Stimulated activated naive B cell treated with anti-CD40 and anti-IgM and Interleukin-4, amounts not matched to agents 10 μg/mL and 1 μg/mL and 100 μg/mL, for 72 hours (primary cell): ENCODE measurements at regions not wholly inside any gene's neighbourhood (a gene's known extent, or its start where the extent isn't known, plus 50 kb on each side); places are given as distances from the start of the nearest gene placed in this dataset.

Experiments
- ATAC-seq, 2 donors: fragments of 150-1000 bp; cut with Tn5 transposase; replicated peaks; 2 replicates each; pipeline ENCODE4 v1.10.0; 2021; ENCODE audit warnings: moderate library complexity in 1 of 2
- DNase-seq: peaks from one replicate; pipeline ENCODE4 v3.0.0; 2021
- H3K27ac Mint-ChIP-seq: one replicate; pipeline ENCODE4 v1.8.0; 2022; ENCODE audit warnings: mild to moderate bottlenecking, mixed read lengths
- H3K27me3 Mint-ChIP-seq, 2 donors: one replicate each; pipeline ENCODE4 v1.8.0; 2022; ENCODE audit warnings: mixed read lengths in 2 of 2
- H3K36me3 Mint-ChIP-seq, 2 donors: one replicate each; pipeline ENCODE4 v1.8.0; 2022; ENCODE audit warnings: mixed read lengths in 2 of 2, mild to moderate bottlenecking in 1 of 2
- H3K4me1 Mint-ChIP-seq, 2 donors: one replicate each; pipeline ENCODE4 v1.8.0; 2022; ENCODE audit warnings: mixed read lengths in 2 of 2, mild to moderate bottlenecking in 1 of 2
- H3K4me3 Mint-ChIP-seq, 2 donors: one replicate each; pipeline ENCODE4 v1.8.0; 2022; ENCODE audit warnings: mild to moderate bottlenecking in 2 of 2, mixed read lengths in 2 of 2, moderate library complexity in 1 of 2
- H3K9me3 Mint-ChIP-seq, 2 donors: one replicate each; pipeline ENCODE4 v1.8.0; 2022; ENCODE audit warnings: mixed read lengths in 2 of 2, mild to moderate bottlenecking in 1 of 2

- Mint-ChIP-seq H3K36me3 (no peaks in the 10 kb centered on the region), H3K4me3 (no peak overlapping the region), H3K9me3 (peaks cover 17 to 20% of the 10 kb centered on the region in 2 donors), H3K27ac (no peak overlapping the region), H3K27me3 (no peaks in the 10 kb centered on the region), H3K4me1 (no peaks in the 10 kb centered on the region)
- DNase-seq: no peak
- ATAC-seq: no peak
These were observed 343.7 kb upstream of the SOX14 start for GRCh38 chr3:137420198-137420995.

- H3K4me1 Mint-ChIP-seq: no peaks in the 10 kb centered on the region
- DNase-seq (no peak), ATAC-seq (no peak)
- H3K9me3 Mint-ChIP-seq: peaks cover 11 to 12% of the 10 kb centered on the region in 2 donors
- H3K27ac Mint-ChIP-seq: no peak overlapping the region
- H3K36me3 Mint-ChIP-seq: no peaks in the 10 kb centered on the region
- no peaks in the 10 kb centered on the region for H3K27me3 Mint-ChIP-seq
- H3K4me3 Mint-ChIP-seq: no peak overlapping the region
These were observed 325.6 kb upstream of the SOX14 start for GRCh38 chr3:137438561-137438960.

GRCh38 chr3:137460944-137461343 is 303.2 kb upstream of the SOX14 start:
- H3K4me1 Mint-ChIP-seq: no peaks in the 10 kb centered on the region
- no peaks in the 10 kb centered on the region for H3K36me3 Mint-ChIP-seq
- no peak overlapping the region for H3K27ac Mint-ChIP-seq
- DNase-seq (no peak), ATAC-seq (no peak)
- H3K27me3 Mint-ChIP-seq: no peaks in the 10 kb centered on the region
- no peak overlapping the region for H3K4me3 Mint-ChIP-seq
- H3K9me3 Mint-ChIP-seq: peaks cover 2 to 5% of the 10 kb centered on the region in 2 donors

- Mint-ChIP-seq H3K27me3 (no peaks in the 10 kb centered on the region), H3K4me3 (no peak overlapping the region), H3K27ac (no peak overlapping the region), H3K9me3 (peaks cover 2 to 5% of the 10 kb centered on the region in 2 donors), H3K36me3 (no peaks in the 10 kb centered on the region), H3K4me1 (no peaks in the 10 kb centered on the region)
- ATAC-seq: no peak
- DNase-seq: no peak
These were observed 301.0 kb upstream of the SOX14 start for GRCh38 chr3:137463131-137463530.

GRCh38 chr3:137464341-137464740 is 299.8 kb upstream of the SOX14 start:
- H3K27ac Mint-ChIP-seq: no peak overlapping the region
- no peaks in the 10 kb centered on the region for H3K27me3 Mint-ChIP-seq
- H3K4me3 Mint-ChIP-seq: no peak overlapping the region
- no peak for DNase-seq
- H3K36me3 Mint-ChIP-seq: no peaks in the 10 kb centered on the region
- H3K4me1 Mint-ChIP-seq: no peaks in the 10 kb centered on the region
- peaks cover 2 to 5% of the 10 kb centered on the region in 2 donors for H3K9me3 Mint-ChIP-seq
- ATAC-seq: no peak

GRCh38 chr3:137468446-137468845 is 295.7 kb upstream of the SOX14 start:
- no peak for DNase-seq
- no peaks in the 10 kb centered on the region for H3K4me1 Mint-ChIP-seq
- ATAC-seq: no peak
- H3K27me3 Mint-ChIP-seq: no peaks in the 10 kb centered on the region
- no peaks in the 10 kb centered on the region for H3K36me3 Mint-ChIP-seq
- H3K9me3 Mint-ChIP-seq: no peaks in the 10 kb centered on the region
- H3K27ac Mint-ChIP-seq: no peak overlapping the region
- no peak overlapping the region for H3K4me3 Mint-ChIP-seq

- H3K4me3 Mint-ChIP-seq: no peak overlapping the region
- ATAC-seq: no peak
- no peaks in the 10 kb centered on the region for H3K27me3 Mint-ChIP-seq
- H3K27ac Mint-ChIP-seq: no peak overlapping the region
- H3K9me3 Mint-ChIP-seq: no peaks in the 10 kb centered on the region
- no peak for DNase-seq
- H3K36me3 Mint-ChIP-seq: no peaks in the 10 kb centered on the region
- no peaks in the 10 kb centered on the region for H3K4me1 Mint-ChIP-seq
These were observed 294.9 kb upstream of the SOX14 start for GRCh38 chr3:137469263-137469662.

GRCh38 chr3:137471130-137471529 is 293.0 kb upstream of the SOX14 start:
- no peaks in the 10 kb centered on the region for H3K36me3 Mint-ChIP-seq
- ATAC-seq: no peak
- no peak overlapping the region for H3K27ac Mint-ChIP-seq
- H3K27me3 Mint-ChIP-seq: no peaks in the 10 kb centered on the region
- DNase-seq: no peak
- no peaks in the 10 kb centered on the region for H3K4me1 Mint-ChIP-seq
- H3K4me3 Mint-ChIP-seq: no peak overlapping the region
- H3K9me3 Mint-ChIP-seq: peaks cover 0 to under 1% of the 10 kb centered on the region in 2 donors

GRCh38 chr3:137471558-137472204 is 292.4 kb upstream of the SOX14 start:
- H3K9me3 Mint-ChIP-seq: peaks cover 0 to 3% of the 10 kb centered on the region in 2 donors
- DNase-seq (no peak), ATAC-seq (no peak)
- H3K36me3 Mint-ChIP-seq: no peaks in the 10 kb centered on the region
- no peaks in the 10 kb centered on the region for H3K4me1 Mint-ChIP-seq
- H3K4me3 Mint-ChIP-seq: no peak overlapping the region
- H3K27me3 Mint-ChIP-seq: no peaks in the 10 kb centered on the region
- H3K27ac Mint-ChIP-seq: no peak overlapping the region

- DNase-seq (no peak), ATAC-seq (no peak)
- H3K4me3 Mint-ChIP-seq: no peak overlapping the region
- H3K9me3 Mint-ChIP-seq: peaks cover 4 to 9% of the 10 kb centered on the region in 2 donors
- no peak overlapping the region for H3K27ac Mint-ChIP-seq
- H3K36me3 Mint-ChIP-seq: no peaks in the 10 kb centered on the region
- no peaks in the 10 kb centered on the region for H3K27me3 Mint-ChIP-seq
- no peaks in the 10 kb centered on the region for H3K4me1 Mint-ChIP-seq
These were observed 286.5 kb upstream of the SOX14 start for GRCh38 chr3:137477614-137478013.

GRCh38 chr3:137509354-137510045 is 254.6 kb upstream of the SOX14 start:
- no peak overlapping the region for H3K27ac Mint-ChIP-seq
- no peaks in the 10 kb centered on the region for H3K27me3 Mint-ChIP-seq
- ATAC-seq (no peak), DNase-seq (no peak)
- peaks cover 3 to 4% of the 10 kb centered on the region in 2 donors for H3K9me3 Mint-ChIP-seq
- H3K4me1 Mint-ChIP-seq: no peaks in the 10 kb centered on the region
- no peak overlapping the region for H3K4me3 Mint-ChIP-seq
- H3K36me3 Mint-ChIP-seq: no peaks in the 10 kb centered on the region

GRCh38 chr3:137511655-137512054 is 252.5 kb upstream of the SOX14 start:
- H3K4me3 Mint-ChIP-seq: no peak overlapping the region
- no peak overlapping the region for H3K27ac Mint-ChIP-seq
- H3K4me1 Mint-ChIP-seq: no peaks in the 10 kb centered on the region
- DNase-seq (no peak), ATAC-seq (no peak)
- H3K9me3 Mint-ChIP-seq: peaks cover 0 to 2% of the 10 kb centered on the region in 2 donors
- H3K36me3 Mint-ChIP-seq: no peaks in the 10 kb centered on the region
- no peaks in the 10 kb centered on the region for H3K27me3 Mint-ChIP-seq

GRCh38 chr3:137514853-137515252 is 249.3 kb upstream of the SOX14 start:
- no peaks in the 10 kb centered on the region for H3K4me1 Mint-ChIP-seq
- ATAC-seq: no peak
- DNase-seq: no peak
- H3K9me3 Mint-ChIP-seq: peaks cover 0 to 3% of the 10 kb centered on the region in 2 donors
- H3K27me3 Mint-ChIP-seq: no peaks in the 10 kb centered on the region
- no peak overlapping the region for H3K27ac Mint-ChIP-seq
- no peaks in the 10 kb centered on the region for H3K36me3 Mint-ChIP-seq
- no peak overlapping the region for H3K4me3 Mint-ChIP-seq

GRCh38 chr3:137519602-137520001 is 244.5 kb upstream of the SOX14 start:
- no peaks in the 10 kb centered on the region for H3K4me1 Mint-ChIP-seq
- H3K9me3 Mint-ChIP-seq: peaks cover 0 to 1% of the 10 kb centered on the region in 2 donors
- H3K4me3 Mint-ChIP-seq: no peak overlapping the region
- ATAC-seq (no peak), DNase-seq (no peak)
- no peaks in the 10 kb centered on the region for H3K27me3 Mint-ChIP-seq
- H3K36me3 Mint-ChIP-seq: no peaks in the 10 kb centered on the region
- no peak overlapping the region for H3K27ac Mint-ChIP-seq

GRCh38 chr3:137524751-137525150 is 239.4 kb upstream of the SOX14 start:
- H3K4me3 Mint-ChIP-seq: no peak overlapping the region
- peaks cover 2 to 7% of the 10 kb centered on the region in 2 donors for H3K9me3 Mint-ChIP-seq
- H3K27me3 Mint-ChIP-seq: no peaks in the 10 kb centered on the region
- H3K4me1 Mint-ChIP-seq: no peaks in the 10 kb centered on the region
- ATAC-seq (no peak), DNase-seq (no peak)
- H3K27ac Mint-ChIP-seq: no peak overlapping the region
- H3K36me3 Mint-ChIP-seq: no peaks in the 10 kb centered on the region
